DND-41 (cell line): ENCODE measurements at regions not wholly inside any gene's neighbourhood (a gene's known extent, or its start where the extent isn't known, plus 50 kb on each side); places are given as distances from the start of the nearest gene placed in this dataset.
"Not testable (repeated sequence)": the region's sequence is repeated elsewhere in the genome, so short reads cannot be mapped to it uniquely, and the experiment has no call there.

Experiments used
- ATAC-seq: fragments of 200-7000 bp; cut with Tn5 transposase; 3 replicates; pipeline ENCODE4 v1.9.1; 2021; ENCODE audit warnings: low read depth; ENCODE audit not compliant: insufficient read depth
- DNase-seq: peaks from one replicate; pipeline ENCODE4 v3.0.0-alpha.2; 2020
- H2AFZ ChIP-seq: 2 replicates; pipeline ENCODE4 v1.6.0; 2012; ENCODE audit warnings: low read depth, low read length
- H3K27ac ChIP-seq: 2 replicates; pipeline ENCODE4 v1.5.1; 2012; ENCODE audit warnings: low read length, inconsistent platforms
- H3K27me3 ChIP-seq: fragments of 200-600 bp; sonication (generic); 2 replicates; pipeline ENCODE4 v1.6.0; 2012; ENCODE audit warnings: low read length, mild to moderate bottlenecking, inconsistent platforms; ENCODE audit not compliant: insufficient read depth, poor library complexity
- H3K36me3 ChIP-seq: 2 replicates; pipeline ENCODE4 v1.5.1; 2012; ENCODE audit warnings: low read length, inconsistent platforms; ENCODE audit not compliant: insufficient read depth
- H3K4me1 ChIP-seq: 2 replicates; pipeline ENCODE4 v1.5.1; 2012; ENCODE audit warnings: mild to moderate bottlenecking, low read length; ENCODE audit not compliant: insufficient read depth
- H3K4me2 ChIP-seq: 2 replicates; pipeline ENCODE4 v1.6.0; 2012; ENCODE audit warnings: mild to moderate bottlenecking, moderate library complexity, low read length, inconsistent platforms; ENCODE audit not compliant: insufficient read depth
- H3K4me3 ChIP-seq, 2 experiments: fragments of 200-600 bp in 1 of 2; shearing (Covaris generic) in 1 of 2; 2 replicates each; pipeline ENCODE4 v1.5.1; 2012 to 2016; ENCODE audit warnings: inconsistent platforms in 2 of 2, low read length in 2 of 2, mild to moderate bottlenecking in 2 of 2, low read depth in 1 of 2, moderate library complexity in 1 of 2
- H3K79me2 ChIP-seq: 2 replicates; pipeline ENCODE4 v1.6.0; 2012; ENCODE audit warnings: low read length, inconsistent platforms; ENCODE audit not compliant: insufficient read depth
- H3K9ac ChIP-seq: 2 replicates; pipeline ENCODE4 v1.6.0; 2012; ENCODE audit warnings: low read depth, mild to moderate bottlenecking, inconsistent platforms, low read length, moderate library complexity
- H3K9me3 ChIP-seq: 2 replicates; pipeline ENCODE4 v1.5.1; 2012; ENCODE audit warnings: low read length, moderate library complexity, mild to moderate bottlenecking, inconsistent platforms; ENCODE audit not compliant: insufficient read depth, severe bottlenecking
- H4K20me1 ChIP-seq: 2 replicates; pipeline ENCODE4 v1.6.0; 2012; ENCODE audit warnings: low read length; ENCODE audit not compliant: insufficient read depth
- CTCF ChIP-seq: IDR thresholded peaks from 2 replicates; pipeline ENCODE4 v1.5.1; 2012; ENCODE audit warnings: borderline replicate concordance, low read length, moderate library complexity, mild to moderate bottlenecking; ENCODE audit not compliant: poor library complexity, severe bottlenecking; ENCODE audit errors: extremely low read depth
- EZH2 ChIP-seq: IDR thresholded peaks from 3 replicates; pipeline ENCODE4 v1.6.1; 2012; ENCODE audit warnings: borderline replicate concordance, low read depth, mild to moderate bottlenecking, moderate library complexity, low read length, inconsistent platforms; ENCODE audit not compliant: severe bottlenecking

DNA sequence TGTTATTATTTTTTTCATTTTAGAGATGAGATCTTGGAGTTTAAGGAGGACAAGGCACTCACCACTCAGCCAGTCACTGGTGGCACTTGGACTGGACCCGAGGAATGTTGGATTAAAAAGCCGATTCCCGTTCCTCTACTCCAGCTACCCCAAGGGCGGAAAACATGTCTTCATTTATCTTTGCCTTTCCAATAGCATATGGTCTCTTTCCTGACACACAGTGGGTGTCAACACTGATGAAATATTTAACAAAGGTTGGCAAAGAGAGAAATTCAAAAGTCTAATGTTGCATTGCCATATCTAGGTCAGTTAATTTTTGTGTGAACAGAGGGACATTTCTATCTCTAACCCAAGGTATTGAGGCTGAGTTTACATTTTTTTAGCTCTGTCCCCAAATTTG lies 459.7 kb downstream of the RBFOX1 start:
- H3K4me3 ChIP-seq, result no peak overlapping the region
- no peak overlapping the region for H3K9ac ChIP-seq
- no peaks in the 10 kb centered on the region for H3K27me3 ChIP-seq
- no peak overlapping the region for H2AFZ ChIP-seq
- H3K36me3 ChIP-seq, result no peaks in the 10 kb centered on the region
- no peak overlapping the region for H3K27ac ChIP-seq
- no peak overlapping the region for H3K4me2 ChIP-seq
- no peaks in the 10 kb centered on the region for H3K9me3 ChIP-seq
- no peak for DNase-seq
- H3K79me2 ChIP-seq, result no peaks in the 10 kb centered on the region
- ATAC-seq, result no peak
- TF ChIP-seq CTCF, result no peak
- no peak for TF ChIP-seq EZH2
- no peaks in the 10 kb centered on the region for H3K4me1 ChIP-seq
- no peaks in the 10 kb centered on the region for H4K20me1 ChIP-seq

GRCh38 chr16:7791028-7791590 lies 458.5 kb downstream of the RBFOX1 start:
- DNase-seq (no peak), ATAC-seq (no peak)
- H3K79me2 ChIP-seq, result no peaks in the 10 kb centered on the region
- no peak overlapping the region for H3K27ac ChIP-seq
- no peak overlapping the region for H3K4me2 ChIP-seq
- H3K27me3 ChIP-seq, result no peaks in the 10 kb centered on the region
- H4K20me1 ChIP-seq, result no peaks in the 10 kb centered on the region
- H2AFZ ChIP-seq, result no peak overlapping the region
- H3K9ac ChIP-seq, result no peak overlapping the region
- H3K9me3 ChIP-seq, result no peaks in the 10 kb centered on the region
- H3K36me3 ChIP-seq, result no peaks in the 10 kb centered on the region
- H3K4me1 ChIP-seq, result no peaks in the 10 kb centered on the region
- H3K4me3 ChIP-seq, result no peak overlapping the region
- TF ChIP-seq CTCF (no peak), EZH2 (no peak)

DNA sequence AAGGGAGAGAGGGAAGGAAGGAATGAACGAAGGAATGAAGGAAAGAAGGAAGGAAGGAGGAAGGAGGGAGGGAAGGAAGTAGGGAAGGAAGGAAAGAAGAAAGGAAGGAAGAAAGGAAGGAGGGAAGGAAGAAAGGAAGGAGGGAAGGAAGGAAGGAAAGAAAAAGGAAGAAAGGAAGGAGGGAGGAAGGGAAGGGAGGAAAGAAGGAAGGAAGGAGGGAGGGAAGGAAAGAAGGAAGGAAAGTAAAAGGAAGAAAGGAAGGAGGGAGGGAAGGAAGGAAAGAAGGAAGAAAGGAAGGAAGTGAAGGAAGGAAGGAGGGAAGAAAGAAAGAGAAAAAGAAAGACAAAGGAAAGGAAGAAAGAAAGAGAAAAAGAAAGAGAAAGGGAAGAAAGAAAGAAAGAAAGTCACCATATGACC lies 442.4 kb downstream of the RBFOX1 start:
- ATAC-seq, result no peak
- Histone ChIP-seq H2AFZ (no peak overlapping the region), H4K20me1 (no peaks in the 10 kb centered on the region), H3K9me3 (no peaks in the 10 kb centered on the region), H3K4me3 (no peak overlapping the region), H3K27ac (no peak overlapping the region), H3K9ac (no peak overlapping the region), H3K4me2 (no peak overlapping the region), H3K4me1 (no peaks in the 10 kb centered on the region), H3K36me3 (no peaks in the 10 kb centered on the region), H3K27me3 (no peaks in the 10 kb centered on the region), H3K79me2 (no peaks in the 10 kb centered on the region)
- DNase-seq, result no peak
- TF ChIP-seq CTCF, result no peak
- no peak for TF ChIP-seq EZH2

GRCh38 chr16:7772722-7773121 lies 440.1 kb downstream of the RBFOX1 start:
- H3K79me2 ChIP-seq, result no peaks in the 10 kb centered on the region
- ATAC-seq, result no peak
- H3K27ac ChIP-seq, result no peak overlapping the region
- H3K4me2 ChIP-seq, result no peak overlapping the region
- no peaks in the 10 kb centered on the region for H3K9me3 ChIP-seq
- no peak overlapping the region for H3K4me3 ChIP-seq
- no peaks in the 10 kb centered on the region for H4K20me1 ChIP-seq
- no peak for DNase-seq
- no peaks in the 10 kb centered on the region for H3K27me3 ChIP-seq
- no peak overlapping the region for H3K9ac ChIP-seq
- no peak overlapping the region for H2AFZ ChIP-seq
- no peak for TF ChIP-seq EZH2
- TF ChIP-seq CTCF, result no peak
- no peaks in the 10 kb centered on the region for H3K4me1 ChIP-seq
- H3K36me3 ChIP-seq, result no peaks in the 10 kb centered on the region

DNA sequence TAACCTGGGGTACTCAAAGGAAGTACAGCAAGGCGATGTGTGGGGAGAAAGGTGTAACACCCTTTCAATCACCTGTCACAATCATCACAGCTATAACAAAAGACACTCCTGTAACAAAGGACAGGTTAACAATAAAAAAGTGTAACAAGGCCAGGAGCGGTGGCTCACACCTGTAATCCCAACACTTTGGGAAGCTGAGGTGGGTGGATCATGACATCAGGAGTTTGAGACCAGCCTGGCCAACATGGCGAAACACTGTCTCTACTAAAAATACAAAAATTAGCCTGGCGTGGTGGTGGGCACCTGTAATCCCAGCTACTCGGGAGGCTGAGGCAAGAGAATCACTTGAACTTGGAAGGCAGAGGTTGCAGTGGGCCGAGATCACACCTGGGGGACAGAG lies 436.4 kb downstream of the RBFOX1 start:
- H3K27me3 ChIP-seq, H3K79me2 ChIP-seq, DNase-seq, ATAC-seq, H2AFZ ChIP-seq, H3K9me3 ChIP-seq, H3K36me3 ChIP-seq, H4K20me1 ChIP-seq, H3K4me2 ChIP-seq, H3K4me3 ChIP-seq, H3K27ac ChIP-seq, H3K9ac ChIP-seq, H3K4me1 ChIP-seq: not testable (repeated sequence)
